ENCODE measurements at regions not wholly inside any gene's neighbourhood (a gene's known extent, or its start where the extent isn't known, plus 50 kb on each side); places are given as distances from the start of the nearest gene placed in this dataset.

GRCh38 chr6:108766886-108767285 is 81.3 kb upstream of the ARMC2 start:
- Histone ChIP-seq H3K4me1 (ENCODE audit: control insufficient read depth, insufficient read depth, low read length) (peaks cover 6% of the 10 kb centered on the region; the same call in 1 of the 2 replicates), H3K9me3 (ENCODE audit: control insufficient read depth, insufficient read depth, low read depth, low read length) (no peaks in the 10 kb centered on the region)

GRCh38 chr6:108767418-108768165 is 80.6 kb upstream of the ARMC2 start:
- no peaks in the 10 kb centered on the region for H3K36me3 ChIP-seq (ENCODE audit: control insufficient read depth, insufficient read depth, low read length)
- no peak overlapping the region for H3K9ac ChIP-seq (ENCODE audit: low read length)
- H3K9me3 ChIP-seq (ENCODE audit: control insufficient read depth, insufficient read depth, low read depth, low read length): no peaks in the 10 kb centered on the region
- peaks cover 12% of the 10 kb centered on the region; the same call in 1 of the 2 replicates for H3K27me3 ChIP-seq (ENCODE audit: control insufficient read depth, insufficient read depth, low read length)
- peaks cover 6% of the 10 kb centered on the region; the same call in 1 of the 2 replicates for H3K4me1 ChIP-seq (ENCODE audit: control insufficient read depth, insufficient read depth, low read length)
- H3K4me3 ChIP-seq (ENCODE audit: low read depth, low read length): no peak overlapping the region
- no peak overlapping the region for H3K27ac ChIP-seq (ENCODE audit: low read depth, low read length)

More at GRCh38 chr6:108766886-108767285, 81.3 kb upstream of the ARMC2 start:
- Histone ChIP-seq H3K27me3 (ENCODE audit: control insufficient read depth, insufficient read depth, low read length) (peaks cover 12% of the 10 kb centered on the region; the same call in 1 of the 2 replicates), H3K36me3 (ENCODE audit: control insufficient read depth, insufficient read depth, low read length) (no peaks in the 10 kb centered on the region), H3K4me3 (ENCODE audit: low read depth, low read length) (no peak overlapping the region), H3K9ac (ENCODE audit: low read length) (no peak overlapping the region), H3K27ac (ENCODE audit: low read depth, low read length) (no peak overlapping the region)

DNA sequence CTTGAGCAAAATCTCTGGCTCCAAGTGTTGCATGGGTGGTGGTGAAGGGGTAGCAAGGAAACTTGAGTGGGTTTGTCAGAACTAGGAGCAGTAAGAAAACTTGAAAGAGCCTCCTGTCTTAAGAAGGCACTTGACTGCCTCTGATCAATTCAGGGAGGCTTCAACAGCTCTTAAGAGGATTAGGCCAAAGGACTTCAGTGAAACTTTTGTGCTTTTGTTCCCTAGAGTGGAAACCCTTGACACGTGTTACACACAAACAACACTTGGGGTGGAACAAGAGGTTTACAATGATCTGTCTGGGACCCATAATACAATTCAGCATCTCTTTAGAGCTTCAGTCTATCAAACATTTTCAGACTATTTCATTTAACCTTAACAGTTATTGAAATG is 80.1 kb upstream of the ARMC2 start:
- Histone ChIP-seq H3K4me1 (ENCODE audit: control insufficient read depth, insufficient read depth, low read length) (peaks cover 6% of the 10 kb centered on the region; the same call in 1 of the 2 replicates), H3K36me3 (ENCODE audit: control insufficient read depth, insufficient read depth, low read length) (no peaks in the 10 kb centered on the region), H3K4me3 (ENCODE audit: low read depth, low read length) (no peak overlapping the region), H3K27me3 (ENCODE audit: control insufficient read depth, insufficient read depth, low read length) (peaks cover 10% of the 10 kb centered on the region; the same call in 1 of the 2 replicates), H3K9ac (ENCODE audit: low read length) (no peak overlapping the region), H3K27ac (ENCODE audit: low read depth, low read length) (no peak overlapping the region), H3K9me3 (ENCODE audit: control insufficient read depth, insufficient read depth, low read depth, low read length) (no peaks in the 10 kb centered on the region)

DNA sequence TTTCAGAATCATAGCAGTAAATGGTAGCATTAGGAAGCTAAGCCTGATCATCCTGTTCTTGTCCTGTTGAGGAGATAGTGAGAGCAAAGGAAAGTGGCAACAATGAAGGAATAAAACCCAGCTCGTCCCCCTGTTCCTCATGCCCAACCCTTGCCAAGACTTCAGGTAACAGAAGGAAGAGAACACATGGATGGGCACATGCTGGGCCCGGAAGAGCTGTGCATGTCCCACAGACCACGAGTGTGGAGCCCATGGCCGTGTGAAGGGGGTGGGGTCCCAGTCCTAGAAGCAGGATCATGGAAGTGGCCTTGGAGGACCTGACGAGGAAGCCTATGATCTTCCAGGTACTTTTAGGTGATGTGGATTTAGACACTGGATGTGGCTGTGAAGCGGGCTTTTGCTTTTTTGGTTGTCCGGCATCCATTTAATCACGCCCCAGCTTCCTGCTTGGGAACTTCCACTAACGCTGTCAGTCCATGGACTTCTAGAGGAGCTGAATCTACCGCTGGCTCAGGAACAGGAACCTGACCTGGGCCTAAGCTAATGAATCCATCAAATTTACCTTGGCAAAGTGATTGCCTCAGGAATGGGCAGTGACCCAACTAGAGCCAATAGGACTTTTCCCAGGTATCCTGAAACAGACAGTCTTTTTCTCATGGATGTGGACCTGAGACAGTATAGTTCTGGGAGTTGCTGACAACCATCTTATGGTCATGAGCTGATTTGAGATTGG is 79.3 kb upstream of the ARMC2 start:
- Histone ChIP-seq H3K4me1 (ENCODE audit: control insufficient read depth, insufficient read depth, low read length) (peaks cover 6% of the 10 kb centered on the region; the same call in 1 of the 2 replicates), H3K9me3 (ENCODE audit: control insufficient read depth, insufficient read depth, low read depth, low read length) (no peaks in the 10 kb centered on the region), H3K4me3 (ENCODE audit: low read depth, low read length) (no peak overlapping the region), H3K27me3 (ENCODE audit: control insufficient read depth, insufficient read depth, low read length) (0 out of 2 replicates have a peak, but pooled peaks cover 2% of the 10 kb centered on the region), H3K36me3 (ENCODE audit: control insufficient read depth, insufficient read depth, low read length) (no peaks in the 10 kb centered on the region), H3K27ac (ENCODE audit: low read depth, low read length) (no peak overlapping the region), H3K9ac (ENCODE audit: low read length) (no peak overlapping the region)

DNA sequence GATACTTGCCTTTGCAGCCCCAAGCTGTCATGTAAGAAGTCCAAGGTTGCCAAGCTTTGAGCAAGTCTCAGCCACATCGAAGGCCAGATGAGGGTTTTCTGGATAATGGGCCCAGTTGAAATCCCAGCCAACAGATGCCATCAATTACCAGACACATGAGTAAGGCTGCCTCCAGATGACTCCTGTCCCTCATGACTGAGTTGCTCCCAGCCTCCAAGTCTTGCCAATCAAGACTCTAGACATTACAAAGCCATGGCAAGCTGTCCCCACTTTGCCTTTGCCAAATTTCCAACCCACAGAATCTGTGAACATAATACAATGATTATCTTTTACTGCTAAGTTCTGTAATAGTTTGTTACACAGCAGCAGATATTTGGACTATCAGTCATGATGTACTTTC is 76.8 kb upstream of the ARMC2 start:
- Histone ChIP-seq H3K9ac (ENCODE audit: low read length) (no peak overlapping the region), H3K27me3 (ENCODE audit: control insufficient read depth, insufficient read depth, low read length) (no peaks in the 10 kb centered on the region), H3K4me1 (ENCODE audit: control insufficient read depth, insufficient read depth, low read length) (no peaks in the 10 kb centered on the region), H3K9me3 (ENCODE audit: control insufficient read depth, insufficient read depth, low read depth, low read length) (peaks cover 5% of the 10 kb centered on the region; the same call in 1 of the 2 replicates), H3K36me3 (ENCODE audit: control insufficient read depth, insufficient read depth, low read length) (no peaks in the 10 kb centered on the region), H3K4me3 (ENCODE audit: low read depth, low read length) (no peak overlapping the region), H3K27ac (ENCODE audit: low read depth, low read length) (no peak overlapping the region)

- peaks cover 5% of the 10 kb centered on the region; the same call in 1 of the 2 replicates for H3K9me3 ChIP-seq (ENCODE audit: control insufficient read depth, insufficient read depth, low read depth, low read length)
- H3K36me3 ChIP-seq (ENCODE audit: control insufficient read depth, insufficient read depth, low read length): no peaks in the 10 kb centered on the region
- no peak overlapping the region for H3K4me3 ChIP-seq (ENCODE audit: low read depth, low read length)
Observed at GRCh38 chr6:108774555-108774954, 73.7 kb upstream of the ARMC2 start.

DNA sequence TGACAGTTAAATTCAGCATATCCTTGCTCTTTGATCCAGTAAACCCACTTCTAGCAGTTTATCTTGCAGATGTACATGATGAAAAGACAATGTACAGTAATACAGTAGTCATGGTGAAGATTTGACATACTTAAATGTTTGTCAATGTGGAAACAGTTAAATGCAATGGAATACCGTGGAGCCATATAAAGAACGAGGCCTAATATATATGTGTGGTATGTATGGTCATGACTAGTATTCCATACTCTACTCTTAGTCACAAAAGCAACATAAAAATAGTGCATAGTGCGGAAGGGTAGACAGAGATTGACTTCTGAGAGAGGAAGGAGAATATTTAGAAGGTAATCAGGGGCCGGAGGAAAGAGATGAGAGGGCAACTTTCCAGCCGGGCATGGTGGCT is 70.7 kb upstream of the ARMC2 start:
- Histone ChIP-seq H3K36me3 (ENCODE audit: control insufficient read depth, insufficient read depth, low read length) (no peaks in the 10 kb centered on the region), H3K4me3 (ENCODE audit: low read depth, low read length) (no peak overlapping the region), H3K27ac (ENCODE audit: low read depth, low read length) (no peak overlapping the region), H3K9ac (ENCODE audit: low read length) (no peak overlapping the region), H3K4me1 (ENCODE audit: control insufficient read depth, insufficient read depth, low read length) (peaks cover 20% of the 10 kb centered on the region), H3K9me3 (ENCODE audit: control insufficient read depth, insufficient read depth, low read depth, low read length) (peaks cover 5% of the 10 kb centered on the region; the same call in 1 of the 2 replicates), H3K27me3 (ENCODE audit: control insufficient read depth, insufficient read depth, low read length) (peaks cover 9% of the 10 kb centered on the region)

More at GRCh38 chr6:108774555-108774954, 73.7 kb upstream of the ARMC2 start:
- H3K9ac ChIP-seq (ENCODE audit: low read length): no peak overlapping the region
- no peak overlapping the region for H3K27ac ChIP-seq (ENCODE audit: low read depth, low read length)
- H3K27me3 ChIP-seq (ENCODE audit: control insufficient read depth, insufficient read depth, low read length): no peaks in the 10 kb centered on the region
- H3K4me1 ChIP-seq (ENCODE audit: control insufficient read depth, insufficient read depth, low read length): peaks cover under 1% of the 10 kb centered on the region; the same call in 1 of the 2 replicates

- Histone ChIP-seq H3K4me1 (ENCODE audit: control insufficient read depth, insufficient read depth, low read length) (peaks cover 22% of the 10 kb centered on the region), H3K27ac (ENCODE audit: low read depth, low read length) (no peak overlapping the region), H3K27me3 (ENCODE audit: control insufficient read depth, insufficient read depth, low read length) (peaks cover 20% of the 10 kb centered on the region), H3K36me3 (ENCODE audit: control insufficient read depth, insufficient read depth, low read length) (no peaks in the 10 kb centered on the region), H3K4me3 (ENCODE audit: low read depth, low read length) (no peak overlapping the region), H3K9me3 (ENCODE audit: control insufficient read depth, insufficient read depth, low read depth, low read length) (peaks cover 5% of the 10 kb centered on the region; the same call in 1 of the 2 replicates), H3K9ac (ENCODE audit: low read length) (no peak overlapping the region)
Observed at GRCh38 chr6:108778421-108779186, 69.6 kb upstream of the ARMC2 start.

- H3K4me1 ChIP-seq (ENCODE audit: control insufficient read depth, insufficient read depth, low read length): peaks cover 22% of the 10 kb centered on the region
Observed at GRCh38 chr6:108779536-108780275, 68.5 kb upstream of the ARMC2 start.

DNA sequence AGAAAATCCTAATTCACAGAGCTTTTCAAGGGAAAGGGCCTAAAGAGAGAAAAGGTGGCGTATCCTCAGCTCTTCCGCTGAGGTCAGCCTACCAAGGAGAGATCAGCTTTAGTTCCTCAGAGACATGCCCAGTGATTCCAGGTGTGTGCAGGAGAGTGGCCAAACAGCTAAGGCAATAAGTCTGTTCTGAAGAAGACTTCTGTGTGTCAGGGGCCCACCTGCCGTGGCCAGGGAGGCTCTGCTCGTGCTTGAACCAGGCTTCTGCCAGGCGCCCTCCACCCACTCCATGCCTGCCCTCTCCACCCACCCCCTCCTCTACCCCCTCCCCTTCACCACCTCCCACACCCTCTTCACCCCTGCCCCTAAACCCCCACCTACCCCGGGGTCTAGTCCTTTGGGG is 67.4 kb upstream of the ARMC2 start:
- Histone ChIP-seq H3K4me1 (ENCODE audit: control insufficient read depth, insufficient read depth, low read length) (peaks cover 22% of the 10 kb centered on the region), H3K27me3 (ENCODE audit: control insufficient read depth, insufficient read depth, low read length) (peaks cover 21% of the 10 kb centered on the region), H3K9ac (ENCODE audit: low read length) (no peak overlapping the region), H3K36me3 (ENCODE audit: control insufficient read depth, insufficient read depth, low read length) (no peaks in the 10 kb centered on the region), H3K27ac (ENCODE audit: low read depth, low read length) (no peak overlapping the region), H3K4me3 (ENCODE audit: low read depth, low read length) (no peak overlapping the region), H3K9me3 (ENCODE audit: control insufficient read depth, insufficient read depth, low read depth, low read length) (no peaks in the 10 kb centered on the region)

More at GRCh38 chr6:108779536-108780275, 68.5 kb upstream of the ARMC2 start:
- no peak overlapping the region for H3K9ac ChIP-seq (ENCODE audit: low read length)
- H3K27ac ChIP-seq (ENCODE audit: low read depth, low read length): no peak overlapping the region
- H3K4me3 ChIP-seq (ENCODE audit: low read depth, low read length): no peak overlapping the region
- peaks cover 21% of the 10 kb centered on the region for H3K27me3 ChIP-seq (ENCODE audit: control insufficient read depth, insufficient read depth, low read length)
- 0 out of 2 replicates have a peak, but pooled peaks cover under 1% of the 10 kb centered on the region for H3K9me3 ChIP-seq (ENCODE audit: control insufficient read depth, insufficient read depth, low read depth, low read length)
- H3K36me3 ChIP-seq (ENCODE audit: control insufficient read depth, insufficient read depth, low read length): no peaks in the 10 kb centered on the region

All from HUES6 (cell line).